HFFc6 (cell line): ENCODE measurements at regions not wholly inside any gene's neighbourhood (a gene's known extent, or its start where the extent isn't known, plus 50 kb on each side); places are given as distances from the start of the nearest gene placed in this dataset.

Source experiments
- DNase-seq: peaks from one replicate; pipeline ENCODE4 v3.0.0-alpha.2; 2018
- H3K27ac Mint-ChIP-seq: 2 replicates; pipeline ENCODE4 v1.8.0; 2020; ENCODE audit warnings: mild to moderate bottlenecking, mixed read lengths
- H3K27me3 Mint-ChIP-seq: 2 replicates; pipeline ENCODE4 v1.8.0; 2021; ENCODE audit warnings: mild to moderate bottlenecking, moderate library complexity, mixed read lengths; ENCODE audit not compliant: insufficient read depth
- H3K36me3 Mint-ChIP-seq: 2 replicates; pipeline ENCODE4 v1.8.0; 2021; ENCODE audit warnings: low read depth, mixed read lengths
- H3K4me1 Mint-ChIP-seq: 2 replicates; pipeline ENCODE4 v1.8.0; 2020; ENCODE audit warnings: low read depth, mixed read lengths
- H3K4me3 Mint-ChIP-seq: 2 replicates; pipeline ENCODE4 v1.8.0; 2020; ENCODE audit warnings: mild to moderate bottlenecking, moderate library complexity, mixed read lengths
- H3K9me3 Mint-ChIP-seq: 2 replicates; pipeline ENCODE4 v1.8.0; 2020; ENCODE audit warnings: mild to moderate bottlenecking, mixed read lengths
- CTCF ChIP-seq: fragments of 200-600 bp; sonication (generic); IDR thresholded peaks from 2 replicates; pipeline ENCODE4 v1.5.0; 2021; ENCODE audit warnings: antibody characterized with exemption, mild to moderate bottlenecking

GRCh38 chr7:40983111-40983510 lies 719.8 kb downstream of the INHBA start:
- no peak for DNase-seq
- H3K27ac Mint-ChIP-seq: no peak overlapping the region

GRCh38 chr7:40979296-40979695 lies 723.6 kb downstream of the INHBA start:
- Mint-ChIP-seq H3K4me1 (no peaks in the 10 kb centered on the region), H3K36me3 (peaks cover 8% of the 10 kb centered on the region; the same call in 1 of the 2 replicates), H3K27me3 (peaks cover 6% of the 10 kb centered on the region), H3K9me3 (no peaks in the 10 kb centered on the region), H3K27ac (no peak overlapping the region), H3K4me3 (no peak overlapping the region)
- no peak for TF ChIP-seq CTCF
- no peak for DNase-seq

More at GRCh38 chr7:40983111-40983510, 719.8 kb downstream of the INHBA start:
- no peak overlapping the region for H3K4me3 Mint-ChIP-seq
- H3K4me1 Mint-ChIP-seq: peaks cover 23% of the 10 kb centered on the region
- TF ChIP-seq CTCF: no peak
- H3K9me3 Mint-ChIP-seq: no peaks in the 10 kb centered on the region
- peaks cover 8% of the 10 kb centered on the region; the same call in 1 of the 2 replicates for H3K36me3 Mint-ChIP-seq
- H3K27me3 Mint-ChIP-seq: peaks cover 2% of the 10 kb centered on the region; the same call in 1 of the 2 replicates

- Mint-ChIP-seq H3K27ac (no peak overlapping the region), H3K4me1 (no peaks in the 10 kb centered on the region), H3K4me3 (no peak overlapping the region), H3K9me3 (no peaks in the 10 kb centered on the region), H3K36me3 (peaks cover 8% of the 10 kb centered on the region; the same call in 1 of the 2 replicates), H3K27me3 (peaks cover 6% of the 10 kb centered on the region)
- DNase-seq: no peak
- no peak for TF ChIP-seq CTCF
Measured at GRCh38 chr7:40978047-40978446, 724.8 kb downstream of the INHBA start.

- Mint-ChIP-seq H3K9me3 (no peaks in the 10 kb centered on the region), H3K27me3 (peaks cover 6% of the 10 kb centered on the region), H3K4me3 (no peak overlapping the region), H3K36me3 (peaks cover 8% of the 10 kb centered on the region; the same call in 1 of the 2 replicates), H3K27ac (no peak overlapping the region), H3K4me1 (no peaks in the 10 kb centered on the region)
- TF ChIP-seq CTCF: no peak
- no peak for DNase-seq
Measured at GRCh38 chr7:40977533-40977932, 725.4 kb downstream of the INHBA start.

- Mint-ChIP-seq H3K36me3 (no peaks in the 10 kb centered on the region), H3K27ac (no peak overlapping the region), H3K4me1 (no peaks in the 10 kb centered on the region), H3K27me3 (peaks cover 7% of the 10 kb centered on the region), H3K4me3 (no peak overlapping the region), H3K9me3 (no peaks in the 10 kb centered on the region)
- no peak for TF ChIP-seq CTCF
- DNase-seq: no peak
Measured at GRCh38 chr7:40972426-40972825, 730.5 kb downstream of the INHBA start.

GRCh38 chr7:40969641-40970040 lies 733.2 kb downstream of the INHBA start:
- H3K4me3 Mint-ChIP-seq: no peak overlapping the region
- H3K27ac Mint-ChIP-seq: no peak overlapping the region
- no peaks in the 10 kb centered on the region for H3K36me3 Mint-ChIP-seq
- no peak for DNase-seq
- H3K4me1 Mint-ChIP-seq: no peaks in the 10 kb centered on the region
- TF ChIP-seq CTCF: no peak
- H3K9me3 Mint-ChIP-seq: no peaks in the 10 kb centered on the region
- H3K27me3 Mint-ChIP-seq: peaks cover 2% of the 10 kb centered on the region; the same call in 1 of the 2 replicates
